RWPE2 (cell line): ENCODE measurements at regions not wholly inside any gene's neighbourhood (a gene's known extent, or its start where the extent isn't known, plus 50 kb on each side); places are given as distances from the start of the nearest gene placed in this dataset.

Experiments used
- ATAC-seq: fragments of 200-7000 bp; cut with Tn5 transposase; 3 replicates; pipeline ENCODE4 v1.9.1; 2021; ENCODE audit warnings: low read depth
- DNase-seq: peaks from one replicate; pipeline ENCODE4 v3.0.0-alpha.2; 2020; ENCODE audit warnings: low spot score
- H3K27ac ChIP-seq: fragments of 450-650 bp; 2 replicates; pipeline ENCODE4 v1.5.1; 2017; ENCODE audit warnings: mild to moderate bottlenecking; ENCODE audit not compliant: poor library complexity, severe bottlenecking
- H3K27me3 ChIP-seq: fragments of 250-450 bp; sonication (Bioruptor Pico); 2 replicates; pipeline ENCODE4 v1.5.1; 2021; ENCODE audit warnings: mild to moderate bottlenecking, moderate library complexity; ENCODE audit not compliant: insufficient read depth, poor library complexity, severe bottlenecking
- H3K36me3 ChIP-seq: fragments of 250-450 bp; sonication (Bioruptor Pico); 2 replicates; pipeline ENCODE4 v1.5.1; 2020; ENCODE audit warnings: low read depth, mild to moderate bottlenecking, moderate library complexity
- H3K4me1 ChIP-seq: fragments of 250-450 bp; sonication (Bioruptor Pico); 2 replicates; pipeline ENCODE4 v1.5.1; 2021; ENCODE audit warnings: mild to moderate bottlenecking, moderate library complexity; ENCODE audit not compliant: insufficient read depth, poor library complexity, severe bottlenecking
- H3K4me3 ChIP-seq: fragments of 250-450 bp; sonication (Bioruptor Pico); 2 replicates; pipeline ENCODE4 v1.5.1; 2021; ENCODE audit warnings: mild to moderate bottlenecking, moderate library complexity; ENCODE audit not compliant: severe bottlenecking
- H3K9me3 ChIP-seq: fragments of 250-450 bp; sonication (Bioruptor Pico); 2 replicates; pipeline ENCODE4 v1.5.1; 2021; ENCODE audit warnings: mild to moderate bottlenecking, moderate library complexity; ENCODE audit not compliant: severe bottlenecking
- CTCF ChIP-seq: fragments of 450-650 bp; IDR thresholded peaks from one replicate; pipeline ENCODE4 v1.5.1; 2017; ENCODE audit warnings: mild to moderate bottlenecking, moderate library complexity; ENCODE audit not compliant: poor library complexity, severe bottlenecking

DNA sequence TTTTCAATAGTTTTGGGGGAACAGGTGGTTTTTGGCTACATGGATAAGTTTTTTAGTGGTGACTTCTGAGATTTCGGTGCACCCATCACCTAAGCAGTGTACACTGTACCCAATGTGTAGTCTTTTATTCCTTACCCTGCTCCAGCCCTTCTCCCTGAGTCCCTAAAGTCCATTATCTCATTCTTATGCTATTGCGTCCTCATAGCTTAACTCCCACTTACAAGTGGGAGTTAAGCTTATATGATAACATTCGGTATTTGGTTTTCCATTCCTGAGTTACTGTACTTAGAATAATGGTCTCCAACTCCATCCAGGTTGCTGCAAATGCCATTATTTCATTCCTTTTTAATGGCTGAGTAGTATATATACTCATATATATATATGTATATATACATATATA, 90.9 kb upstream of the ACSL3 start:
- Histone ChIP-seq H3K9me3 (no peaks in the 10 kb centered on the region), H3K27me3 (no peaks in the 10 kb centered on the region), H3K4me1 (no peaks in the 10 kb centered on the region), H3K4me3 (no peak overlapping the region), H3K27ac (no peak overlapping the region), H3K36me3 (no peaks in the 10 kb centered on the region)
- no peak for DNase-seq
- TF ChIP-seq CTCF: no peak
- ATAC-seq: no peak

GRCh38 chr2:222771832-222772231, 89.0 kb upstream of the ACSL3 start:
- H3K4me1 ChIP-seq: no peaks in the 10 kb centered on the region
- no peak overlapping the region for H3K27ac ChIP-seq
- H3K36me3 ChIP-seq: no peaks in the 10 kb centered on the region
- H3K4me3 ChIP-seq: no peak overlapping the region
- H3K9me3 ChIP-seq: no peaks in the 10 kb centered on the region
- ATAC-seq (no peak), DNase-seq (no peak)
- H3K27me3 ChIP-seq: no peaks in the 10 kb centered on the region
- no peak for TF ChIP-seq CTCF

DNA sequence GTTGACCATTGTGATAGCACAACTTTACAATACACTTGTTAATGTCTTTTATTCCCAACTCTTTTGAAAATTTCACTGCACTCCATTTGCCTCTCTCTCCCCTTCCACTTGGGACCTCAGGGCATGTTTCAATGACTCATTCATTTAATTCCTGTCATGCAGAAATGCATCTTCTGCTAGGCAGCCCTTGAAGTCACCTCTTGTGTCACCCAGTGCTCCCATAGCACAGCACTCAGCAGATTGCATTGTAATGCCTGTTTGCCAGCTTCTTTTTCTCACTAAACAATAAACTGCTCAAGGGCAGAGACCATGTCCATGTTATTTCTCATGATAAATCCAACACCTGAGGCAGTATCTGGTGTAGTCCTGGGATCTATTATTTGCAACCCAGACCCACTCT, 85.9 kb upstream of the ACSL3 start:
- DNase-seq: no peak

GRCh38 chr2:222776792-222777191, 84.0 kb upstream of the ACSL3 start:
- no peak for DNase-seq
- H3K4me3 ChIP-seq: no peak overlapping the region
- H3K27me3 ChIP-seq: no peaks in the 10 kb centered on the region
- no peak for TF ChIP-seq CTCF
- ATAC-seq: no peak
- no peak overlapping the region for H3K27ac ChIP-seq
- H3K4me1 ChIP-seq: no peaks in the 10 kb centered on the region
- no peaks in the 10 kb centered on the region for H3K36me3 ChIP-seq
- no peaks in the 10 kb centered on the region for H3K9me3 ChIP-seq

More for the DNA sequence above, 85.9 kb upstream of the ACSL3 start:
- H3K4me1 ChIP-seq: no peaks in the 10 kb centered on the region
- no peaks in the 10 kb centered on the region for H3K27me3 ChIP-seq
- no peak for TF ChIP-seq CTCF
- no peaks in the 10 kb centered on the region for H3K36me3 ChIP-seq
- H3K27ac ChIP-seq: no peak overlapping the region
- ATAC-seq: peak; percentile 29; the same call in 1 of the 3 replicates
- H3K9me3 ChIP-seq: no peaks in the 10 kb centered on the region
- no peak overlapping the region for H3K4me3 ChIP-seq

GRCh38 chr2:222778400-222778799, 82.4 kb upstream of the ACSL3 start:
- ATAC-seq (no peak), DNase-seq (no peak)
- Histone ChIP-seq H3K27me3 (no peaks in the 10 kb centered on the region), H3K9me3 (no peaks in the 10 kb centered on the region), H3K27ac (no peak overlapping the region), H3K4me3 (no peak overlapping the region), H3K36me3 (no peaks in the 10 kb centered on the region), H3K4me1 (no peaks in the 10 kb centered on the region)
- TF ChIP-seq CTCF: no peak
